Thyroid gland (tissue), 4 donors: ENCODE measurements at regions not wholly inside any gene's neighbourhood (a gene's known extent, or its start where the extent isn't known, plus 50 kb on each side); places are given as distances from the start of the nearest gene placed in this dataset.

ENCODE experiments used
- CTCF ChIP-seq, 6 experiments: fragments of 200-600 bp in 3 of 6; fragments of 450-650 bp in 3 of 6; sonication (generic) in 3 of 6; IDR thresholded peaks; one replicate each; pipeline ENCODE4 v1.5.1; 2016 to 2019; ENCODE audit warnings: antibody characterized with exemption in 6 of 6, mild to moderate bottlenecking in 2 of 6, inconsistent platforms in 1 of 6, moderate library complexity in 1 of 6
- POLR2A ChIP-seq, 2 donors: fragments of 450-650 bp; IDR thresholded peaks; one replicate each; pipeline ENCODE4 v1.6.1; 2017; ENCODE audit warnings: antibody characterized with exemption in 2 of 2, mild to moderate bottlenecking in 2 of 2, moderate library complexity in 1 of 2

GRCh38 chr6:21764989-21765388 is 171.4 kb downstream of the SOX4 start:
- TF ChIP-seq CTCF (IDR thresholded peaks at IDR 0.05), result no peak
- no peak for TF ChIP-seq POLR2A (IDR thresholded peaks at IDR 0.05)
